HT-29 (cell line): ENCODE measurements at regions not wholly inside any gene's neighbourhood (a gene's known extent, or its start where the extent isn't known, plus 50 kb on each side); places are given as distances from the start of the nearest gene placed in this dataset.
"Not testable (repeated sequence)": the region's sequence is repeated elsewhere in the genome, so short reads cannot be mapped to it uniquely, and the experiment has no call there.

Source experiments
- DNase-seq: peaks from one replicate; pipeline ENCODE4 v3.0.0-alpha.2; 2015; ENCODE audit warnings: low spot score

DNA sequence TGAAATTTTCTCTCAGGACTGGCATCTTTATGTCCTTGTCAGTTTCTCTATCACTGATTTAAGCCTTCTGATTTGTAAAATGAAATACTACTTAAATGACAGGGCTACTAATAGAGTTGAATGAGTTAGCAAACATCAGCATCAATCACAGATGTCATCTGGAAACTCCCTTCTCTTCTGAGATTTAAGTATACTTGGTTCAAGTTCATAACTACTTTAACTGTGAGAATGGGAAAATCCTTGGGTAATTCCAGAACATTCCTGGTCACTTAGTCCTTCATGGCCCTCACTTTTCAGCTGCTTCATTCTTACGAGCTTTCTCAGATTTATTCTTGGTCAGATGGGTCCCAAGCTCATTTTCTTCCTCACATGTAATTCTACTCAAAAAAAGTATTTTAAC lies 1655.3 kb upstream of the FLRT2 start:
- DNase-seq = no peak

DNA sequence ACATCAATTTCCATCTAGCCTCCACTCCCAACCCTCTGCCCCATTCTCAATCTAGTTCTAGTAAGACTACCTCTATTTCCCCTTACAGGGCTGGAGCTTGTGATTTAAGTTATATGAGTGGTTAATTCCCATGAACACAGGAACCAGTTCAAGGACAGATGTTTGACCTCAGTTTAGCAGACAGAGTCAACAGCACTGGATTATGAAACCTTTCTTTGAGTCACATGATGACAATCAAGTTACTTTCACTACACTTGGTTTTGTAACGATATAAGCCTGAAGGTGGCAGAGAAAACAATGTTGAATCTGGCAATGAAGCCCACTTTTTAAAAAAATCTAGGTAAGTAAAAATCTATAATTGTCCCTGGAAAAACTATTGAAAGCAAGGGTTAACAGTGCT lies 1646.2 kb upstream of the FLRT2 start:
- no peak for DNase-seq

GRCh38 chr14:83885837-83886293 lies 1644.1 kb upstream of the FLRT2 start:
- DNase-seq = no peak

DNA sequence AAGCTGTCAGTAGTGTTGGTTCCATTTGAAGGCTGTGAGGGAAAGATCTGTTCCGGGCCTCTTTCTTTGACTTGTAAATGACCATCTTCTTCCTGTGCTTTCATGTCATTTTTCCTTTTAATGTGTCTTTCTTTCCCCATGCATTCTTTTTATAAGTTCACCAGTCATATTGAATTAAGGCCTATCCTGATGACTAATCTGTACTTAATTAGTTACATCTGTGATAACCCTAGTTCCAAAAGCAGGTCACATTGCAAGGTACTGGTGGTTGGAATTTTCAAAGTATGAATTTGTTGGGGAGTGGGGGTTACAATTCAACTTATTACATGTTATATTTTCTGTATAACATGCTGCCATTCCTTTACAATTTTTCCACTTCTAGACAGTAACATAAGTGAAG lies 1642.1 kb upstream of the FLRT2 start:
- no peak for DNase-seq

- no peak for DNase-seq
Observed at GRCh38 chr14:83893447-83893846, 1636.5 kb upstream of the FLRT2 start.

GRCh38 chr14:83894568-83894967 lies 1635.4 kb upstream of the FLRT2 start:
- no peak for DNase-seq

DNA sequence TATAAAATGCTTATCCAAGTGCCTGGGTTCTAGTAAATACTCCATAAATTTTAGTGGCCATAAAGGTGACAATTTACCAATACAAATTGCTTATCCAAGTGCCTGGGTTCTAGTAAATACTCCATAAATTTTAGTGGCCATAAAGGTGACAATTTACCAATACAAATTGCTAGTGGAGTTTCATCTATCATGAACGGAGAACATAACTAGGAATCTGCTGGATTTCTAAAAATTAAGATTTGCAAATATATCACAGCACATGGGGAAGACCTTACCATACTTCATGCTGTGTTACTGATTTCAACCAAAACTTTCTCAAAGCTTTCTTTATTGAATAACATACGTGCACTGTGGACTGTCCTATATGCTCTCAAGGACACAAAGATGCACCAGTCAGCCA lies 1631.4 kb upstream of the FLRT2 start:
- not testable (repeated sequence) for DNase-seq

DNA sequence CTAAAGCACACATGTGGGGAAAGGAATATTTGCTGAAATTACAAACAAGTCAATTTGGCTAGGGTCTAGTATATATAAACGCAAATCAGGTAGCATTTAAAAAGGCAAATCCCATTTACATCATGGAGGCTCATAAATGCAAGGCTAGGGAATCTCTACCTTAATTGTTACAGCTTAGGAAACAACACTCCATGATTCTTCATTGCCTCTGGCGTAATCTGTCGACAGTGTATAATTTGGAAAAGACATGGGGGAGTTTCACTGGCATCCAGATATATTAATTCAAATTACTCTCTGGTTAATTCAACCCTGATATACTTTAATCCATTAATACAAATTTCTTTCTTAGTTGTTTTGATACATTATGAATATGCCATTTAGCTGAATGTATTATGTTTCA lies 1630.2 kb upstream of the FLRT2 start:
- no peak for DNase-seq

GRCh38 chr14:83905157-83905556 lies 1624.8 kb upstream of the FLRT2 start:
- no peak for DNase-seq

GRCh38 chr14:83908419-83908818 lies 1621.5 kb upstream of the FLRT2 start:
- no peak for DNase-seq

- no peak for DNase-seq
Observed at GRCh38 chr14:83909507-83909906, 1620.4 kb upstream of the FLRT2 start.

DNA sequence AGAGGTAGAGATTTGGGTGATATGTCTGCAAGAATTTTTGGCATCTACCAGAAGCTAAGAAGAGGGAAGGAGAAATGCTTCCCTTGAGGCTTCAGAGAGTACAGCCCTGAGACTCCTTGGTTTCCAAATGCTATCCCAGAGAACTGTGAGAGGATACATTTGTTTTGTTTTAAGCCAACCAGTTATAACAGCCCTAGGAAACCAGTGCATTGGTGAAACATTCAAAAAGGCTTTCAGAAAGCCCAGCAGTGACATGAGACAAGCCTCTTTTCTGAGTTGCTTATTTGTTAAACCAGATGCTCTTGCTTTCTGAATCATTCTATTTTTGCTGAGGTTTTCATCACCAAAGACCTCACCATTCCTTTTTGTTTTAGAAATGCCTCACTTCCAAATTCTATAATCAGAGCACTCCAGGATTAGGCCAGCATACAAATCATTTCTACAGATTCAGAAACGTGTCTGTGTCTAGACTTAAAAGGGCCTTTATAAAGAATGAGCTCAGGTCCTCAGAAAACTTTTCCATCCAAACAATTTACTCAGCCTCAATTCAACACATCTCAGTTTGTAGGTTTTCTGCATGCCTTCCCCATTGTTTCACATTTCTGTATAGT lies 1617.8 kb upstream of the FLRT2 start:
- DNase-seq = no peak

DNA sequence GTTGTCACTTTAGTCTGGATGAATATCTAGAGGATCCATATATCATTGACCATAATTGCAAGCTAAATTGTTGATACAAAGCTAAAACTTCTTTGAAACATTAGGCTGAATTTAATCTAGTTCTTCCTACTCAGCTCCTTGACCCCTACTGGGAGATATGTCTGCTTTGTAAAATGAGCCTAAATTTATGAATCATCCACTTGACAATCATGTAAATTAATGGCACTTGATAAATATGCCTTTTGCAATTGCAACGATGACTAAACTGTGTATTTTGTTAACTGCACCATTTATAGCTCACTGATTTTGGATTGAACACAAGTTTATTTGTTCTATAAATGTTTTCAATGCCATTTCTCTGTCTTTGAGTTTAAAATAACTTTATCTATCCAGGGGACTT lies 1616.5 kb upstream of the FLRT2 start:
- no peak for DNase-seq

DNA sequence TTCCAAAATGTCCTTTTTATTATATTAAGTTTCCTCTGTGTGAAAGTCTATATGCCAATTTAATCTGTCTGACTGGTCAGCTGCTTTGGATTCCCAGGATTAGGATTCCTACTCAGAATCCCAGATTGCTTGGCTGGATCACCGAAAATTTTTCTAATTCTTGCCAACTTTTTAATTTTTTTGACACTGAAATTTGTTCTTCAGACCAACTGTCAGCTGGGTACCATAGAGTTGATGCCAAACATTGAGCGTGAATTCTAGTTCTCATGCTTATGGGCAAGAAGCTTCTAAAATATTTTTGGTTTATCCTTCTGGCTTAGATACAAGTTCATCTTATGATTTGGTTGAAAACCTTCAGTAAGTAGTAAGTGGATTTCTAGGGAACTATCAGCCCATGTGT lies 1611.4 kb upstream of the FLRT2 start:
- DNase-seq = no peak

DNA sequence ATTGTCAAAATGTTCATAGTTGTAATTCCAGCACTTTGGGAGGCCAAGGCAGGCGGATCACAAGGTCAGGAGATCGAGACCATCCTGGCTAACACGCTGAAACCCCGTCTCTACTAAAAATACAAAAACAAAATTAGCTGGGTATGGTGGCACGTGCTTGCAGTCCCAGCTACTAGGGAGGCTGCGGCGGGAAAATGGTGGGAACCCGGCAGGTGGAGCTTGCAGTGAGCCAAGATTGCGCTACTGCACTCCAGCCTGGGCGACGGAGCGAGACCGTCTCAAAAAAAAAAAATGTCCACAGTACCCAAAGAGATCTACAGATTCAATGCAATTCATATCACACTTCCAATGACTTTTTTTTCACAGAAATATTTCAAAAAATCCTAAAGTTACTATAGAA lies 1610.3 kb upstream of the FLRT2 start:
- DNase-seq = not testable (repeated sequence)

DNA sequence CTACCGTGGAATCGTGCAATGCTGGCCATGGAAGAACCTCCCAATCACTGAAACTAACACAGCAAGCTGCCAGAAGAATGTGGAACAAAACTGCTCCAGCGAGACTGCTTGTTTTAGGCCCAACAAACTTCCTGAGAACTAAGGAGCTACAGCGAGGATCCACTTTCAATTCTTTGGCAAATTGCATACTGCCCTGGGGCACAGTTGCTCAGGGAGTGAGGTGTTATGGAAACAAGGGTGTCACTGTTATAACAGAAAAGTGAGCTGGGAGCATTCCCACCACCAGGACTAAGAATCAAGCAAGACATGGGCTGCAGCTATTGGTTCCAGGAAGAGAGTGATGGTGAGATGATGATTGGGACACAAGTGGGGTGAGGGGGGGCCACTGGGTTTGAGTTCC lies 1606.1 kb upstream of the FLRT2 start:
- no peak for DNase-seq

GRCh38 chr14:83924259-83924658 lies 1605.7 kb upstream of the FLRT2 start:
- no peak for DNase-seq

DNA sequence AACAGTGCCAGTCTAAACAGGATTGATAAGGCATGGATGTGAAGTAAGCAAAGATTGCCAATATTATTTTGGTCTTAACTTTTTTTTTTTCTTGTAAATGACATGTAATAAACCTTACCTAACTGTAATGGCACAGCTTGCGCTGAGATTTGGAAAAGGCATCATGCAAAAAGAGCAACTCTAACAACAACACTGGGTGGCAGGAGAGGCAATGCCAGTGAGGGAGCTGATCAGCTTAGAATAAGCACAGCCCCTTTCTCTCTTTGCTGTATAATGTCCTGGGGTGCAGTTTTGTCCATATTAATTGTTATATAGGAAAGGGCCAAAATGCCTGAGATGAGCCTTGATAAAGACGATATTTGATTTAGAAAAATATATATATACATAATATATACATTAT lies 1589.7 kb upstream of the FLRT2 start:
- no peak for DNase-seq

DNA sequence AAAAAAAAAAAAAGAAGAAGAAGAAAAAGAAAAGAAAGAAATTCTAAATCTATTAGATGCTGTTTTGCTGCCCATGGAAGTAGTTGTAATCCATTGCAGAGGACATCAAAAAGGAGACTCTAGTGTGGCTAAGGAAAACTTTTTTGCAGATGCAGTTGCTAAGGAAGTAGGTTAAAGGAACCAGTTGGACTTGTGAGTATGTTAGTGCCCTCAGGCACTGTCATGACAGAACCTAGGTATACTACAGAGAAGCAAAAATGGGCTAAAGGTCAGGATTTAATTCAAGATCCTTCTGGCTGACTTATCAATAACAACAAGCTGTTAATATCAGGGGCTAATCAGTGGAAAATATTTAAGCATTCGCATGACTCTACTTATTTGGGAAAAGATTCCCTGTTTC lies 1571.6 kb upstream of the FLRT2 start:
- no peak for DNase-seq

- no peak for DNase-seq
Observed at GRCh38 chr14:83960832-83961512, 1569.0 kb upstream of the FLRT2 start.

GRCh38 chr14:83969998-83970397 lies 1559.9 kb upstream of the FLRT2 start:
- no peak for DNase-seq

DNA sequence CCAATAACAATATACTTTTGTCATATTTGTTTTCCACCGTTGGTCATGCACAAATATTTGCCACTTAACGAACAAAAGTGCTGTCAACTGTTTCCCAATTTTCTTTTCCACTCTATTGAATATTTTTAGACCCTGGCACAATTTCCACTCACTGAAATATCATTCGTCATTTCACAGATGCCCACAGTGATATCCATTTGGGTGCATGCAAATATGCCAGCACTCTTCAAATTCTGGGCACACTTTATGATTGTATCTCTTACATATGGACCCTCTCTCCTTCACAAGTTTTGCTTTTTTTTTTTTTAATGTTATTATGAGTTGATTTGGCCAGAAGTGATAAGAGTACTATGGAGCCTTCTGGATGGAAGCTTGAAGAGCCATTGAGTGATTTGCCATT lies 1557.3 kb upstream of the FLRT2 start:
- no peak for DNase-seq

DNA sequence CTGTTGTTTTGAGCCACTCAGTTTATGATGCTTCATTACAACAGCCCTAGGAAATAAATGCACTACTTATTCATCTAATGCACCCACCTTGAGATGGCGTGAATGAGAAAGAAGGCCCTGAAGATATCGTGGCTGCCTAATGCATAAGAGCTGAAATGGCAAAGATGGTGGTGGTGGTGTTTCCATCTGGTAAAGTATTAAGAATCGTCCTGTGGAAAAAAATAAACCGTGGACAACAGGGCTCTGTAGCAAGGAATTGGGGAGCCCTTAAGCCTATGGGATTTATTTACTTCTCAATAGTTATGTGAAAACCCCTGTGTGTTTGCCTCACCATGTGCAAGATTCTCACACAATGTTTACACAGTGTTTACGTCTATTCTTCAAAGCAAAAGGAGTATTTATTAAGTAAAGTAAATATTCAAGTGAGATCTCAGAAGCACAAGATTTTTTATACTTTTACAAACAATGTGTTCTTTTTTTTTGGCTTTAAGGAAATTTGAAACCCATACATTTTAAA lies 1555.2 kb upstream of the FLRT2 start:
- DNase-seq = no peak
